Mesodermal cell (in vitro differentiated cells): ENCODE measurements at regions not wholly inside any gene's neighbourhood (a gene's known extent, or its start where the extent isn't known, plus 50 kb on each side); places are given as distances from the start of the nearest gene placed in this dataset.

Experiments
- H3K27ac ChIP-seq: 2 replicates; pipeline ENCODE4 v1.7.0; 2013; ENCODE audit warnings: mild to moderate bottlenecking, low read depth, low read length, moderate library complexity; ENCODE audit not compliant: severe bottlenecking
- H3K36me3 ChIP-seq: 2 replicates; pipeline ENCODE4 v1.7.1; 2013; ENCODE audit warnings: mild to moderate bottlenecking, low read length, moderate library complexity; ENCODE audit not compliant: control insufficient read depth, insufficient read depth
- H3K4me1 ChIP-seq: one replicate; pipeline ENCODE4 v1.7.1; 2013; ENCODE audit warnings: mild to moderate bottlenecking, low read length; ENCODE audit not compliant: insufficient read depth, control insufficient read depth, poor library complexity, severe bottlenecking
- H3K4me3 ChIP-seq: 2 replicates; pipeline ENCODE4 v1.7.0; 2013; ENCODE audit warnings: low read length, control low read depth, mild to moderate bottlenecking; ENCODE audit not compliant: insufficient read depth, poor library complexity, severe bottlenecking; ENCODE audit errors: extremely low read depth
- H3K9me3 ChIP-seq: 2 replicates; pipeline ENCODE4 v1.7.1; 2013; ENCODE audit warnings: mild to moderate bottlenecking, low read length, moderate library complexity; ENCODE audit not compliant: control insufficient read depth
- WGBS, 2 experiments: methylation state at CpG; one replicate each; pipeline ENCODE4 v1.1.5; 2013; ENCODE audit warnings: missing lambda C conversion rate in 2 of 2; ENCODE audit not compliant: insufficient coverage in 2 of 2; 5-methylcytosine and 5-hydroxymethylcytosine counted together

DNA sequence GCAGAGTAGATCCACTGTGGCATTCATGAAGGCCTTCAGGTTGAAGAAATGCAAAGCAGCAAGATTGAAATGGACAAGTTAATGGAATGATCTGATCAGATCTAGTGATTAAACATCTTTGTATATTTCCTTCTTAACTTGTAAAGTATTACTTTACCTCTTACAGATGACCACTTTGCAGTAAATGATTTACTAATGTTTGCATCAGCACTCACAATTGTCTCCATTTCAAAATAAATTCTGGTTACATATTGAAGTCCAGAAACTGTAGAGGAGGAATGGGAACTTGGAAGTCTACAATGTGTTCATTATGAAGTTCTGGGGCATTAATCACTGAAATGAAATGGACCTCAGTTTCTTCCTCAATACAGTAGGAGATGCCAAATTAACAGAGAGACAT is 380.8 kb downstream of the FOXO1 start:
- Histone ChIP-seq H3K4me1 (no peaks in the 10 kb centered on the region), H3K4me3 (no peak overlapping the region), H3K9me3 (no peaks in the 10 kb centered on the region)

GRCh38 chr13:40287428-40287827 is 379.0 kb downstream of the FOXO1 start:
- Histone ChIP-seq H3K4me3 (no peak overlapping the region), H3K36me3 (no peaks in the 10 kb centered on the region), H3K4me1 (no peaks in the 10 kb centered on the region), H3K27ac (no peak overlapping the region), H3K9me3 (no peaks in the 10 kb centered on the region)
- 85 to 93% methylated on average over 3 to 4 of the region's 4 CpGs for WGBS, 2 experiments

More for the DNA sequence above, 380.8 kb downstream of the FOXO1 start:
- H3K36me3 ChIP-seq, result no peaks in the 10 kb centered on the region
- no peak overlapping the region for H3K27ac ChIP-seq

DNA sequence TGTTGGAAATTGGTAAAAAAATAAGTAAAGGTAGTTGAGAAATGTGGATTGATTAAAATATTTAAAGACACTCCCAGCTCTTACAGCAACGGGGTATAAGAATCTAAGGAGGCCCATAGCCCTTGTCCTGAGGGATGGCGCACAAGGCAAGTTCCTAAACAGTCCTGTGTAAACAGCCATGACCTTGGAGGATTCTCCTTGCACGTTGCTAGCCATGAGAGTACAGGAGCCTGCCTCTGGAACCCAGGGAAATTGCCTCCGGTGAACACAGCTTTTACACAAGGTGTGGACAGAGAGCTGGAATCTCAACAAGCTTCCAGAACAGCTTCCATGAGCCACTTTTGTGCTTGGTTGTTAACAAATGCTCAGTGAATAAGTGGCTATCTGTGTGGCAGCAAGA is 378.2 kb downstream of the FOXO1 start:
- Histone ChIP-seq H3K27ac (no peak overlapping the region), H3K36me3 (no peaks in the 10 kb centered on the region), H3K4me1 (no peaks in the 10 kb centered on the region), H3K4me3 (no peak overlapping the region), H3K9me3 (no peaks in the 10 kb centered on the region)
- WGBS, 2 experiments, result 88 to 92% methylated on average over 2 to 4 of the region's 4 CpGs

DNA sequence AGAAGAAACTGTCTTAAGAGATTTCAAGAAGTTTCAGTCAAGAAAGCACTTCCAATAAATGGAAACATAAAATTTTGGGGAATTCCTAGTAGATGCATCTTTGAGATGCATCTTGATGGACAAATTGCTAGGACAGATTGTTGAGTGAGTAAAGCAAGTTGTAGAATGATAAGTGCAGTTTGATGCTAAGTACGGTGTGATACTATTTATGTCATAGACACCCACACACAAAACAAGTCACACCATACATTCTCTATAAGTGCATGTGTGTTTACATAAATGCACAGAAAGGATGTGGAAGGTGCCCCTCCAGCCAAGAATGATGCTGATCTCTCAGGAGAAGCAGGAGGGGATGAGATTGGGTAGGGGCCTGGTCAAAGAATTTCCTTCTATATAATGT is 375.7 kb downstream of the FOXO1 start:
- Histone ChIP-seq H3K4me3 (no peak overlapping the region), H3K27ac (no peak overlapping the region), H3K4me1 (no peaks in the 10 kb centered on the region), H3K9me3 (no peaks in the 10 kb centered on the region), H3K36me3 (no peaks in the 10 kb centered on the region)
- no CpG with 5 or more reads among the region's 1 CpG for WGBS, 2 experiments

DNA sequence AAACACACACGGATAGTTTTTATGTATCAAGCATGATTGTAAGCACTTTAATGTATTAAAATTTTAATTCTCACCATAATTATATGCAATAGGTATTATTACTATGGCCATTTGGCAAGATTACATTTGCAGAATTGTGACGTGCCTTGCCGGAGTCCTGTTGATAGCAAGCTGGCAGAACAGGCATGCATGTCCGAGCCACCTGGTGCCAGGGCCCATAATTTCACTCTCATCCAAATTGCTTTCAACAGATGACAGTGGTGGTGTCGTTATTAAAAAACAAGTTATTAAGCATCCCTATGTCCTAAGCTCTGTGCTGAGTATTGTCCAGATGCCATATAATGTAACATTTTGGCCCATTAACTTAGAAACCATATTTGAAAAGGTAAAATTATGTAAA is 374.3 kb downstream of the FOXO1 start:
- no peaks in the 10 kb centered on the region for H3K36me3 ChIP-seq
- no peak overlapping the region for H3K27ac ChIP-seq
- H3K4me3 ChIP-seq, result no peak overlapping the region
- no peaks in the 10 kb centered on the region for H3K4me1 ChIP-seq
- 100% methylated on average over 1 of the region's 5 CpGs; no CpG with 5 or more reads in 1 of the 2 experiments for WGBS, 2 experiments
- H3K9me3 ChIP-seq, result no peaks in the 10 kb centered on the region

- no peaks in the 10 kb centered on the region for H3K9me3 ChIP-seq
- H3K4me1 ChIP-seq, result no peaks in the 10 kb centered on the region
- 62% methylated on average over 3 of the region's 4 CpGs; no CpG with 5 or more reads in 1 of the 2 experiments for WGBS, 2 experiments
- H3K36me3 ChIP-seq, result no peaks in the 10 kb centered on the region
- H3K4me3 ChIP-seq, result no peak overlapping the region
- H3K27ac ChIP-seq, result no peak overlapping the region
These were observed 373.9 kb downstream of the FOXO1 start for GRCh38 chr13:40292536-40292935.

GRCh38 chr13:40302351-40302750 is 364.1 kb downstream of the FOXO1 start:
- Histone ChIP-seq H3K27ac (no peak overlapping the region), H3K4me1 (no peaks in the 10 kb centered on the region), H3K4me3 (no peak overlapping the region), H3K36me3 (no peaks in the 10 kb centered on the region), H3K9me3 (peaks cover 37% of the 10 kb centered on the region)

DNA sequence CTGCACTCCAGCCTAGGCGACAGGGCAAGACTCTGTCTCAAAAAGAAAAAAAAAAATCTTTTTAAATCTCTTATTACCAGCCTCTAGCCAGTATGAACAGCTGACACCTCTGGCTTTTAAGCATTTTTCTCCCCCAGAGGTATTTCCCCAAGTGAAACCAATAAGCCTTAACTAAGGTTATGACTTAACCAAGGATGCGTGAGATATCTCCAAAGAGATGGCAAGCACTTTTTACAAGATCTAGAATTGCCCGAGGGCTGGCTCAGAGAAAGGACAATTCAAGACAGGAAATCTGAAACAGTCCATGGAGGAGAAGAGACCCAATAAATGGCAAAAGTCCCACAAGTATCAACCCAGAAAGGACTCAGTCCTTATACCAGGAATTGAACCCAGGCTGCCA is 362.1 kb downstream of the FOXO1 start:
- H3K36me3 ChIP-seq, result no peaks in the 10 kb centered on the region
- no peak overlapping the region for H3K27ac ChIP-seq
- H3K4me1 ChIP-seq, result no peaks in the 10 kb centered on the region
- peaks cover 42% of the 10 kb centered on the region for H3K9me3 ChIP-seq
- H3K4me3 ChIP-seq, result no peak overlapping the region
- 58 to 86% methylated on average over 2 to 3 of the region's 3 CpGs for WGBS, 2 experiments

DNA sequence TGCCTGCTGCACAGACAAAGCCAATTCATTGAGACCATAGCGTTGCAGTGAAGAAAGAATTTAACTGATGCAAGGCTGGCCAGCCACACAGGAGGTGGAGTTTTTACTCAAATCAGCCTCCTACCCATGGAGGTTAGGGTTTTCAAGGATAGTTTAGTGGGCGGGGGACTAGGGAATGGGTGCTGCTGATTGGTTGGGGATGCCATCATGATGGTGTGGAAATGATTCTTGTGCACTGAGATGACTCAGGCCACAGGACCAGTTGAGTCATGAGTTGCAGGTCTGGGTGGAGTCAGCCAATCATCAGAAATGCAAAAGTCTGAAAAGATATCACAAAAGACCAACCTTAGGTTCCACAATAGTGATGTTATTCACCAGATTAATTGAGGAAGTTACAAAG is 359.6 kb downstream of the FOXO1 start:
- peaks cover 42% of the 10 kb centered on the region for H3K9me3 ChIP-seq

DNA sequence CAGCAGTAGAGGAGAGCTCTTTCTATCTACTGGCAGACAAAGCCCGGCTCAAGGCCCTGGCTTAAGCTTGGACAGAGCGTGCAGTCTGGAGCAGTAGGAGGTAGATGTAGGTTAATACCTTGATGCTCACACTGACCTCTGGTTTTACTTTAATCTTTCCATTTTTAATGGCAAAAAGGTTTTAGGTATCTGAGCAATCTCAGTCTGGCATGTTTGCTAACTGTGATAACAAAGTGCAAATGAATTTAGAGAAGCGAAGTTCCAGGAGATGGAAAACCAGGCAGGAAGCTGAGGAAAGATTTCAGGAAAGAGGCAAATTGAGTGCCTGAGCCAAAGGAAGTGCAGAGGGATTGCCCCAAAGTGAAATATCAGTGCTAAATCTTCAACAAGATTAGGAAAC is 356.6 kb downstream of the FOXO1 start:
- no peaks in the 10 kb centered on the region for H3K36me3 ChIP-seq
- H3K27ac ChIP-seq, result peak overlapping the region; percentile 23
- H3K4me1 ChIP-seq, result no peaks in the 10 kb centered on the region
- H3K9me3 ChIP-seq, result peaks cover 23% of the 10 kb centered on the region
- WGBS, 2 experiments, result 20 to 71% methylated on average over 1 of the region's 3 CpGs
- H3K4me3 ChIP-seq, result no peak overlapping the region

More for the DNA sequence above, 359.6 kb downstream of the FOXO1 start:
- WGBS, 2 experiments, result 79 to 82% methylated on average over 1 to 2 of the region's 2 CpGs
- no peak overlapping the region for H3K4me3 ChIP-seq
- no peaks in the 10 kb centered on the region for H3K4me1 ChIP-seq
- H3K36me3 ChIP-seq, result no peaks in the 10 kb centered on the region
- H3K27ac ChIP-seq, result no peak overlapping the region

DNA sequence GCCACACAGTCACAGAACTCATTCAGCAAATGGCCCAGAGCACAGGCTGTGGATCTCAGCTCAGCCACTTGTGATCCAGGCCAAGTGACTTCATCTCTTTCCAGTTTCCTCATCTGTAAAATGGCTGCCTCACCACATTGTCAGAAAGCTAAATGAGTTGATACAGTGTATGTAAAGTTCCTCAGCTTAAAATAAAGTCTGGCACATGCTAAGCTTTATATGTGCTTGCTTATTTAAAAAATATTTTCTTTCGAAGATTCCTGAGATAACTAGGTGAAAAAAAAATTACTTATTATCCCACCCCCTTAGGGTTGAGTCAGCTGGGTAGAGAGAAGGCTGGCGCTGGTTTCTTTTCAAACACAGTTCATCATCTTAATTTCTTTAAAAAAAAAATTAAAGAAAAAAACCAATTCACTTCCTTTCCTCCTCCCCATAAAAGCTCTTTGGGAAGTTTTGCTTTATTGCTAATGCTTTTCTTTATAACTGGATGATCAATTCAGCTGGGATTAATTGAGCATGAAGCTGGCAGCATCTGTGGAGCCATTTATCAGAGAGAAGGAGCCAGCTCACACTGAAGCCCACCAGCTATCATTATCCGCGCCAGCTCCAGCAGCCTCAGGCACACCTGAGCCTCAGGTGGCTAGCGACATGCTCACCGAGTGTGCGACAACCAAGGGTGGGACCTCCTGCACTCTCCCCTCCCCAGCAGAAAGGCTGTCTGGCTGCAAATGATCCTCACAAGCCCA is 354.9 kb downstream of the FOXO1 start:
- 90 to 100% methylated on average over 1 to 3 of the region's 7 CpGs for WGBS, 2 experiments
- Histone ChIP-seq H3K4me1 (peaks cover 5% of the 10 kb centered on the region), H3K27ac (no peak overlapping the region), H3K4me3 (no peak overlapping the region), H3K9me3 (peaks cover 10% of the 10 kb centered on the region), H3K36me3 (no peaks in the 10 kb centered on the region)
